Natural killer cell (primary cell): ENCODE measurements at regions not wholly inside any gene's neighbourhood (a gene's known extent, or its start where the extent isn't known, plus 50 kb on each side); places are given as distances from the start of the nearest gene placed in this dataset.
"Not testable (repeated sequence)": the region's sequence is repeated elsewhere in the genome, so short reads cannot be mapped to it uniquely, and the experiment has no call there.

ENCODE experiments used
- ATAC-seq, 3 donors: fragments of 150-1000 bp in 2 of 3; fragments of 200-7000 bp in 1 of 3; cut with Tn5 transposase; 1 replicate in 1 of 3; 2 replicates in 2 of 3; pipeline ENCODE4 v1.10.0; 2021; ENCODE audit warnings: mild to moderate bottlenecking in 2 of 3, moderate library complexity in 2 of 3
- DNase-seq, 2 donors: peaks; one replicate each; pipeline versions ENCODE4 v3.0.0 to v3.0.0-alpha.2; 2013 to 2021; ENCODE audit warnings: mixed read lengths in 1 of 2
- H3K27ac ChIP-seq: one replicate; pipeline ENCODE4 v1.5.1; 2013; ENCODE audit warnings: mild to moderate bottlenecking, low read length
- H3K27me3 ChIP-seq: one replicate; pipeline ENCODE4 v1.6.1; 2013; ENCODE audit warnings: low read length; ENCODE audit not compliant: control insufficient read depth, insufficient read depth
- H3K36me3 ChIP-seq: one replicate; pipeline ENCODE4 v1.6.1; 2013; ENCODE audit warnings: low read length; ENCODE audit not compliant: control insufficient read depth, insufficient read depth
- H3K4me1 ChIP-seq: one replicate; pipeline ENCODE4 v1.6.1; 2013; ENCODE audit warnings: low read length; ENCODE audit not compliant: control insufficient read depth, insufficient read depth
- H3K4me3 ChIP-seq: one replicate; pipeline ENCODE4 v1.5.1; 2013; ENCODE audit warnings: low read length
- H3K9me3 ChIP-seq: one replicate; pipeline ENCODE4 v1.6.1; 2013; ENCODE audit warnings: low read length; ENCODE audit not compliant: control insufficient read depth, insufficient read depth
- H3K27ac Mint-ChIP-seq, 2 donors: one replicate each; pipeline ENCODE4 v1.8.0; 2022; ENCODE audit warnings: mild to moderate bottlenecking in 2 of 2, mixed read lengths in 2 of 2, moderate library complexity in 1 of 2
- H3K27me3 Mint-ChIP-seq, 2 donors: one replicate each; pipeline ENCODE4 v1.8.0; 2022; ENCODE audit warnings: low read depth in 2 of 2, mixed read lengths in 2 of 2
- H3K36me3 Mint-ChIP-seq: one replicate; pipeline ENCODE4 v1.8.0; 2022; ENCODE audit warnings: mixed read lengths
- H3K4me1 Mint-ChIP-seq, 2 donors: one replicate each; pipeline ENCODE4 v1.8.0; 2022; ENCODE audit warnings: mixed read lengths in 2 of 2
- H3K4me3 Mint-ChIP-seq: one replicate; pipeline ENCODE4 v1.8.0; 2022; ENCODE audit warnings: mild to moderate bottlenecking, moderate library complexity, mixed read lengths
- H3K9me3 Mint-ChIP-seq, 2 donors: one replicate each; pipeline ENCODE4 v1.8.0; 2022; ENCODE audit warnings: mixed read lengths in 2 of 2
- WGBS: methylation state at CpG from one replicate; pipeline ENCODE4 v1.1.7; 2013; ENCODE audit warnings: missing lambda C conversion rate; ENCODE audit not compliant: insufficient coverage; 5-methylcytosine and 5-hydroxymethylcytosine counted together
- intact Hi-C: fragments of 100-400 bp; cut with micrococcal nuclease; formaldehyde crosslinking; loops from one replicate; pipeline ENCODE4 v1.14.2; 2022
- TF ChIP-seq, protein P1 (sequence below): fragments of 200-600 bp; IDR thresholded peaks from one replicate; pipeline ENCODE4 v1.8.0; 2022; ENCODE audit warnings: antibody characterized with exemption

DNA sequence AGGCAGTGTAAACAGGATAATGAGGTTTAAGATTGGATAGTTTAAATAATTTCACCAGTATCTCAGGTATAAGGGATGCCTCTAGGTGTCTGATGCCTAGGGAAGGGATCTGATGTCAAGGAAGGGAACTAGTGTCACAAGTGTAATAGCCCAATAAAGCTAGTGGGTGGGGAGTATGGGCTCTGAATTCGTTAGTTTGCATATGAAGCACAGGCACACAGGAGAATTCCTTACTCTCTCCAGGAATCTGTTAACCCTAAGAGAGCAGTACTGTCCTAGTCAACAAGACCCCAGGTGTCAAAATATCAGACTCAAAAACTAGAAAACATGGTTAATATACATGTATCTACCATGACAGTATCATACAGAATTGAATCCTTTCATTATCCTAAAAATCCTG lies 352.5 kb upstream of the CYLC2 start:
- DNase-seq = no peak
- no peak overlapping the region for H3K27ac Mint-ChIP-seq
- ATAC-seq = no peak
- intact Hi-C loops = no loop called here
- H3K4me1 Mint-ChIP-seq = no peaks in the 10 kb centered on the region
- Histone ChIP-seq H3K4me3 (no peak overlapping the region), H3K9me3 (peaks cover 3% of the 10 kb centered on the region), H3K27ac (no peak overlapping the region), H3K27me3 (no peaks in the 10 kb centered on the region), H3K4me1 (no peaks in the 10 kb centered on the region), H3K36me3 (no peaks in the 10 kb centered on the region)
- TF ChIP-seq, protein P1, sequence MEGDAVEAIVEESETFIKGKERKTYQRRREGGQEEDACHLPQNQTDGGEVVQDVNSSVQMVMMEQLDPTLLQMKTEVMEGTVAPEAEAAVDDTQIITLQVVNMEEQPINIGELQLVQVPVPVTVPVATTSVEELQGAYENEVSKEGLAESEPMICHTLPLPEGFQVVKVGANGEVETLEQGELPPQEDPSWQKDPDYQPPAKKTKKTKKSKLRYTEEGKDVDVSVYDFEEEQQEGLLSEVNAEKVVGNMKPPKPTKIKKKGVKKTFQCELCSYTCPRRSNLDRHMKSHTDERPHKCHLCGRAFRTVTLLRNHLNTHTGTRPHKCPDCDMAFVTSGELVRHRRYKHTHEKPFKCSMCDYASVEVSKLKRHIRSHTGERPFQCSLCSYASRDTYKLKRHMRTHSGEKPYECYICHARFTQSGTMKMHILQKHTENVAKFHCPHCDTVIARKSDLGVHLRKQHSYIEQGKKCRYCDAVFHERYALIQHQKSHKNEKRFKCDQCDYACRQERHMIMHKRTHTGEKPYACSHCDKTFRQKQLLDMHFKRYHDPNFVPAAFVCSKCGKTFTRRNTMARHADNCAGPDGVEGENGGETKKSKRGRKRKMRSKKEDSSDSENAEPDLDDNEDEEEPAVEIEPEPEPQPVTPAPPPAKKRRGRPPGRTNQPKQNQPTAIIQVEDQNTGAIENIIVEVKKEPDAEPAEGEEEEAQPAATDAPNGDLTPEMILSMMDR = no peak
- H3K9me3 Mint-ChIP-seq = peaks cover 15 to 16% of the 10 kb centered on the region in 2 donors
- WGBS = 60% methylated on average over 1 of the region's 1 CpG
- H3K27me3 Mint-ChIP-seq = no peaks in the 10 kb centered on the region
- no peak overlapping the region for H3K4me3 Mint-ChIP-seq
- H3K36me3 Mint-ChIP-seq = peaks cover 7% of the 10 kb centered on the region

DNA sequence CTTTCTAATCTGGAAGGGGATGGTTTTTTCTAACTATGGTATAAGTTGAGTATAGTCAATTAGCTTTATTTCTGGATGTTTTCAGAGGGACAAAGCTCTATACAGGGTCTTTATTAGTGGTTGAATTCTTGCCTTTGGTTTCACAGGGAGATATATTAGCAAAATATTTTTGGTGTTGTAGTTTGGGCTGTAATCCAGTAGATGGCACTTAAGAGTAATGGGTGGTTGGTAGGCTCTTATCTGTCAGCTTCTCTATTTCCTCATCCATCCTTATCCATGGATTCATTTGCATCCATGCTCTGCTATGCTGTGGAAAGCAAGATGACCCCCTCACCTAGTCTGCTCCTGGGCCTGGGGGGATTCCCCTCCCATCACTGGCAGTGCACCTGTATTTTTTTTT lies 363.6 kb upstream of the CYLC2 start:
- H3K36me3 ChIP-seq = no peaks in the 10 kb centered on the region
- DNase-seq (no peak), ATAC-seq (no peak)
- H3K9me3 ChIP-seq = peaks cover 6% of the 10 kb centered on the region
- Mint-ChIP-seq H3K4me1 (no peaks in the 10 kb centered on the region), H3K36me3 (peaks cover 17% of the 10 kb centered on the region), H3K9me3 (peaks cover 11 to 13% of the 10 kb centered on the region in 2 donors), H3K4me3 (no peak overlapping the region), H3K27ac (no peak overlapping the region), H3K27me3 (no peaks in the 10 kb centered on the region)
- H3K4me3 ChIP-seq = no peak overlapping the region
- TF ChIP-seq, protein P1 = no peak
- no peaks in the 10 kb centered on the region for H3K27me3 ChIP-seq
- intact Hi-C loops = no loop called here
- H3K4me1 ChIP-seq = no peaks in the 10 kb centered on the region
- H3K27ac ChIP-seq = no peak overlapping the region

DNA sequence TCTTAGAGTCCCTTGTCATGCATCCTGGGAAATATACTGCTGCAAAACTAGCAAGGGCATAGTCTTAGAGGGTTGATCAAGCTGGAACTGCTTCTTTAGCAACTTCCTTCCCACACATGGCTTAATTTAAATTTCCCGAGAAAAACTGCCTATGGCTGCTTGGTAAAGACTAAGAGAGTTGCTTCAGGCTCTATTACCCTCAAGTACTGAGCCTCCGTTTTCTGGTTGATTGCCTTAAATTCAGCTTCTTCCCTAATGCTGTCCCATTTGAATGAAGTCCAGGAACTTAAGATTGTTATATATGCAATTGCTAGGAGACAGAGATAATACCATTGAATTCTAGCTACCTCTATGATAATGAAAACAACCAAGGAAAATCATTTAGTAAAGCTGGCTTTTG lies 385.7 kb upstream of the CYLC2 start:
- Histone ChIP-seq H3K9me3 (peaks cover 3% of the 10 kb centered on the region), H3K27me3 (no peaks in the 10 kb centered on the region), H3K36me3 (no peaks in the 10 kb centered on the region), H3K4me1 (no peaks in the 10 kb centered on the region), H3K27ac (no peak overlapping the region), H3K4me3 (no peak overlapping the region)
- ATAC-seq (no peak), DNase-seq (no peak)
- Mint-ChIP-seq H3K27me3 (no peaks in the 10 kb centered on the region), H3K36me3 (no peaks in the 10 kb centered on the region), H3K27ac (no peak overlapping the region), H3K9me3 (peaks cover 7 to 12% of the 10 kb centered on the region in 2 donors), H3K4me3 (no peak overlapping the region), H3K4me1 (no peaks in the 10 kb centered on the region)
- intact Hi-C loops = no loop called here
- 88% methylated on average over 2 of the region's 2 CpGs for WGBS
- TF ChIP-seq, protein P1 = no peak

DNA sequence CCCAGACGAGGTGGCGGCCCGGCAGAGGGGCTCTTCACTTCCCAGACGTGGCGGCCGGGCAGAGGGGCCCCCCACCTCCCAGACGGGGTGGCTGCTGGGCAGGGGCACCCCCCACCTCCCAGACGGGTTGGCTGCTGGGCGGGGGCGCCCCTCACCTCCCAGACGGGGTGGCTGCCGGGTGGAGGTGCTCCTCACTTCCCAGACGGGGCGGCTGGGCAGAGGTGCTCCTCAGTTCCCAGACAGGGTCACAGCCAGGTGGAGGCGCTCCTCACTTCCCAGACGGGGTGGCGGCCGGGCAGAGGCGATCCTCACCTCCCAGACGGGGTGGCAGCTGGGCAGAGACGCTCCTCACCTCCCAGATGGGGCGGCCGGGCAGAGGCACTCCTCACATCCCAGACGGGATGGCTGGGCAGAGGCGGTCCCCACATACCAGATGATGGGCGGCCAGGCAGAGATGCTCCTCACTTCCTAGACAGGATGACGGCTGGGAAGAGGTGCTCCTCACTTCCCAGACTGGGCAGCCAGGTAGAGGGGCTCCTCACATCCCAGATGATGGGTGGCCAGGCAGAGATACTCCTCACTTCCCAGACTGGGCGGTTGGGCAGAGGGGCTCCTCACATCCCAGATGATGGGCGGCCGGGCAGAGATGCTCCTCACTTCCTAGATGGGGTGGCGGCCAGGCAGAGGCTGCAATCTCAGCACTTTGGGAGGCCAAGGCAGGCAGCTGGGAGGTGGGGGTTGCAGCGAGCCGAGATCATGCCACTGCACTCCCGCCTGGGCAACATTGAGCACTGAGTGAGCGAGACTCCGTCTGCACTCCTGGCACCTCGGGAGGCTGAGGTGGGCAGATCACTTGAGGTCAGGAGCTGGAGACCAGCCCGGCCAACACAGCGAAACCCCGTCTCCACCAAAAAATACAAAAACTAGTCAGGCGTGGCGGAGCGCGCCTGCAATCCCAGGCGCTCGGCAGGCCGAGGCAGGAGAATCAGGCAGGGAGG lies 391.6 kb upstream of the CYLC2 start:
- H3K36me3 Mint-ChIP-seq, H3K27ac ChIP-seq, H3K27me3 ChIP-seq, DNase-seq, H3K4me1 ChIP-seq, ATAC-seq, intact Hi-C loops, H3K4me1 Mint-ChIP-seq, H3K4me3 ChIP-seq, H3K36me3 ChIP-seq, H3K27ac Mint-ChIP-seq, H3K4me3 Mint-ChIP-seq, H3K27me3 Mint-ChIP-seq: not testable (repeated sequence)
- peaks cover 10 to 19% of the 10 kb centered on the region in 2 donors for H3K9me3 Mint-ChIP-seq
- peaks cover 11% of the 10 kb centered on the region for H3K9me3 ChIP-seq
- 86% methylated on average over 47 of the region's 47 CpGs for WGBS
